ENCODE measurements at regions not wholly inside any gene's neighbourhood (a gene's known extent, or its start where the extent isn't known, plus 50 kb on each side); places are given as distances from the start of the nearest gene placed in this dataset.

DNA sequence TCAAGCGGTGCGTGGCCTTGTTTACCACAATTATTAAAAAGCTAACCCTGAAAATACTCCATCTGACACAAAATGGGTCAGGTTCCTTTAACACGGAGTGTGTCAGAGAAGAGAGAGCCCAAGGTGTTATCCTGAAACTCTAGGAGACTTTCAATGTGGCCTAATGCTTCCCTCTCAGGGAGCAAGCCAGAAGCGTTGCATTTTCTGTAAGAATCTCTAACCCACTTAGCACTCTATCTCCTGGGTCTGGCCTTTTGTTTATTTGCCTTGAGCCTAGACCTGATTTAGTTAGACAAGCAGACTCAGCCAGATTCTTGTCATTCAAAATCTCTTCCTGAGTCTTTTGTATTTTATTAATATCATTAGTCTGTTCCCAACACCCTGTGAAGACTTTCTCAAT is 184.0 kb upstream of the SYT1 start:
- TF ChIP-seq SUZ12 (IDR thresholded peaks at IDR 0.05) (no peak), TARDBP (IDR thresholded peaks at IDR 0.05) (no peak), CTBP1 (IDR thresholded peaks at IDR 0.05; ENCODE audit: borderline replicate concordance) (no peak), HDGF (IDR thresholded peaks at IDR 0.05; ENCODE audit: borderline replicate concordance) (no peak), ZNF384 (IDR thresholded peaks at IDR 0.05) (no peak), SP1 (IDR thresholded peaks at IDR 0.05) (no peak), L3MBTL2 (conservative IDR thresholded peaks at IDR 0.05) (no peak), BHLHE40 (IDR thresholded peaks at IDR 0.05; ENCODE audit: borderline replicate concordance) (no peak), NFRKB (IDR thresholded peaks at IDR 0.05) (no peak), FOXK2 (IDR thresholded peaks at IDR 0.05) (no peak), ARNT (IDR thresholded peaks at IDR 0.05) (no peak)

All from HEK293T (cell line).